ENCODE measurements at regions not wholly inside any gene's neighbourhood (a gene's known extent, or its start where the extent isn't known, plus 50 kb on each side); places are given as distances from the start of the nearest gene placed in this dataset.

DNA sequence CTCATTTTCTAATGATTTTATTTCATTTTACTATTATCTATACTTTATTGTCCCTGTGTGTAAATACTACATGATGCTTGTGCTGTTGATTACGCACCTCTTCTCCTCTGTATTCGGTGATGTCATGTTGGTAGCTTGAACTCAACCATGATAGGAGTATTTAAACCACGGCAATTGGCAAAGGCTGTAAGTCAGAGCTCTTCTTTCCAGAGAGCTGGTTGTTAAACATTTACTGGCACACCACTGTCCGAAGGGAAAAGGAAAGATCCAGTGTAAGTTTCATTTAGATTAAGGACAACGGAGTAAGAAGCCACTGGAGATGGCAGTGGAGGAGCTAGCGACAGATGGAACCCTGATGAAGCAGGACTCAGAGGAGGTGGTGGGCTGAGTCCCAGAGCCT, 93.4 kb upstream of the KCNE2 start:
- TF ChIP-seq ZNF776 (CRISPR knock-in tag; IDR thresholded peaks at IDR 0.05) = no peak
- TF ChIP-seq REST (IDR thresholded peaks at IDR 0.05; ENCODE audit: borderline replicate concordance in 1 of 2, low read depth in 1 of 2, low read length in 2 of 2) = no peak
- no peak for TF ChIP-seq GATA4 (IDR thresholded peaks at IDR 0.05; ENCODE audit: borderline replicate concordance, low read depth)
- no peak for TF ChIP-seq ZFP82 (CRISPR knock-in tag; IDR thresholded peaks at IDR 0.05; ENCODE audit: borderline replicate concordance)
- TF ChIP-seq PRDM10 (CRISPR knock-in tag; IDR thresholded peaks at IDR 0.05; ENCODE audit: low read depth) = no peak
- no peak for TF ChIP-seq MEIS2 (CRISPR knock-in tag; IDR thresholded peaks at IDR 0.05)
- TF ChIP-seq DPF2 (CRISPR knock-in tag; IDR thresholded peaks at IDR 0.05; ENCODE audit: borderline replicate concordance, low read depth) = no peak
- TF ChIP-seq ZSCAN20 (CRISPR knock-in tag; IDR thresholded peaks at IDR 0.05; ENCODE audit: borderline replicate concordance) = no peak
- TF ChIP-seq ZNF24 (IDR thresholded peaks at IDR 0.05) = no peak
- TF ChIP-seq FOSL1 (CRISPR knock-in tag; IDR thresholded peaks at IDR 0.05; ENCODE audit: borderline replicate concordance) = no peak
- no peak for TF ChIP-seq TCF12 (IDR thresholded peaks at IDR 0.05)
- no peak for TF ChIP-seq TCF12 (CRISPR knock-in tag; IDR thresholded peaks at IDR 0.05)
- TF ChIP-seq, protein P1, sequence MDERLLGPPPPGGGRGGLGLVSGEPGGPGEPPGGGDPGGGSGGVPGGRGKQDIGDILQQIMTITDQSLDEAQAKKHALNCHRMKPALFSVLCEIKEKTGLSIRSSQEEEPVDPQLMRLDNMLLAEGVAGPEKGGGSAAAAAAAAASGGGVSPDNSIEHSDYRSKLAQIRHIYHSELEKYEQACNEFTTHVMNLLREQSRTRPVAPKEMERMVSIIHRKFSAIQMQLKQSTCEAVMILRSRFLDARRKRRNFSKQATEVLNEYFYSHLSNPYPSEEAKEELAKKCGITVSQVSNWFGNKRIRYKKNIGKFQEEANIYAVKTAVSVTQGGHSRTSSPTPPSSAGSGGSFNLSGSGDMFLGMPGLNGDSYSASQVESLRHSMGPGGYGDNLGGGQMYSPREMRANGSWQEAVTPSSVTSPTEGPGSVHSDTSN (CRISPR knock-in tag; IDR thresholded peaks at IDR 0.05) = no peak
- no peak for TF ChIP-seq EZH2 (conservative IDR thresholded peaks at IDR 0.05; ENCODE audit: low read depth, low read length)
- no peak for TF ChIP-seq NPAS2 (CRISPR knock-in tag; IDR thresholded peaks at IDR 0.05; ENCODE audit: borderline replicate concordance)

Measured in HepG2 (cell line).